PC-9 (cell line): ENCODE measurements at regions not wholly inside any gene's neighbourhood (a gene's known extent, or its start where the extent isn't known, plus 50 kb on each side); places are given as distances from the start of the nearest gene placed in this dataset.

Source experiments
- BruUV-seq: library from RNA; stranded (reverse); fragments of 400-500 nt; replicated peaks from 2 replicates; lab custom pipeline; 2021; lab: Mats Ljungman, UMichigan
- CTCF ChIA-PET: fragments of 300-600 bp; sonication (Branson Sonifier 250); formaldehyde crosslinking; loops from one replicate; lab custom pipeline; 2022; ENCODE audit warnings: antibody characterized with exemption; lab: Charles Lee
- POLR2A ChIA-PET: fragments of 300-600 bp; sonication (Branson Sonifier 250); formaldehyde crosslinking; loops from one replicate; lab custom pipeline; 2022; ENCODE audit warnings: antibody characterized with exemption; ENCODE audit not compliant: unreplicated experiment; lab: Charles Lee
- DNase-seq, 2 experiments: peaks; one replicate each; pipeline versions ENCODE4 v3.0.0 to v3.0.0-alpha.2; 2015 to 2022; ENCODE audit warnings: mixed read lengths in 1 of 2
- H2AFZ ChIP-seq: fragments of 200-600 bp; sonication (generic); 2 replicates; pipeline ENCODE4 v1.8.1; 2017; ENCODE audit warnings: antibody characterized with exemption
- H3F3A ChIP-seq: fragments of 200-600 bp; sonication (generic); 2 replicates; pipeline ENCODE4 v1.8.1; 2017; ENCODE audit warnings: antibody characterized with exemption, mild to moderate bottlenecking, low read depth; ENCODE audit not compliant: insufficient read depth
- H3K27ac ChIP-seq: fragments of 200-600 bp; sonication (generic); 2 replicates; pipeline ENCODE4 v1.6.1; 2016; ENCODE audit warnings: mixed run types
- H3K27me3 ChIP-seq: fragments of 200-600 bp; sonication (generic); 2 replicates; pipeline ENCODE4 v1.6.1; 2016; ENCODE audit warnings: low read depth, mixed run types; ENCODE audit not compliant: insufficient read depth
- H3K36me3 ChIP-seq: fragments of 200-600 bp; sonication (generic); 2 replicates; pipeline ENCODE4 v1.6.1; 2016; ENCODE audit warnings: low read depth, mixed run types
- H3K4me1 ChIP-seq: fragments of 200-600 bp; sonication (generic); replicated peaks from 2 replicates; pipeline ENCODE4 v1.6.1; 2016; ENCODE audit warnings: mixed run types; ENCODE audit not compliant: insufficient read depth
- H3K4me2 ChIP-seq: fragments of 200-600 bp; sonication (generic); 2 replicates; pipeline ENCODE4 v1.6.1; 2017; ENCODE audit warnings: mixed run types
- H3K4me3 ChIP-seq: fragments of 200-600 bp; sonication (generic); 2 replicates; pipeline ENCODE4 v1.6.1; 2016; ENCODE audit warnings: mixed run types
- H3K79me2 ChIP-seq: fragments of 200-600 bp; sonication (generic); 2 replicates; pipeline ENCODE4 v1.6.1; 2017; ENCODE audit warnings: low read depth, mixed run types
- H3K9me2 ChIP-seq: fragments of 200-600 bp; sonication (generic); 2 replicates; pipeline ENCODE4 v1.8.1; 2017; ENCODE audit warnings: mild to moderate bottlenecking; ENCODE audit not compliant: insufficient read depth
- H3K9me3 ChIP-seq: fragments of 200-600 bp; sonication (generic); 2 replicates; pipeline ENCODE4 v1.8.1; 2016; ENCODE audit warnings: low read depth; ENCODE audit not compliant: insufficient read depth
- H4K20me1 ChIP-seq: fragments of 200-600 bp; sonication (generic); 2 replicates; pipeline ENCODE4 v1.8.1; 2017; ENCODE audit not compliant: insufficient read depth
- CTCF ChIP-seq: fragments of 200-600 bp; sonication (generic); conservative IDR thresholded peaks from 2 replicates; pipeline ENCODE4 v1.6.1; 2017; ENCODE audit warnings: mixed run types, antibody characterized with exemption, mild to moderate bottlenecking, moderate library complexity
- EZH2 ChIP-seq: fragments of 200-600 bp; sonication (generic); IDR thresholded peaks from 2 replicates; pipeline ENCODE4 v1.8.0; 2017; ENCODE audit warnings: antibody characterized with exemption, low read depth
- intact Hi-C: fragments of 100-400 bp; cut with micrococcal nuclease; formaldehyde crosslinking; loops from one replicate; pipeline ENCODE4 v1.10.0; 2022; ENCODE audit not compliant: unreplicated experiment

DNA sequence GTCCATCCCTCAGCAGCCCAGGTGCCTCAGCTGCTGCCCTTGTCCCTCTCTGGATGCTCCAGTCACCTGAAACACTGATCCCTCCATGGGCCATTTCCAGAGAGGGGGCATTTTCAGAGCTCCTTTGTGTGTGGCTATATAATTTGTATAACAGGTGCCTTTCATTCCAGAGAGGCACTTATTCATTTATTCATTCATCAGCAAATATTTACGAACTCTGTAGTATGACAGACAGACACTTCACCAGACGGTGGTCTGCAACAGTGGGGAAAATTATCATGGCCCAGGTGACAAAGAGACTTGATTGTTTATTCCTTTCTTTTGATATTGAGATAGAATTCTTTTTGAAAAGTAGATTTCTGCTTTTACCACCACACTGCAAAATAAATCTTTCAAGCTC, 361.7 kb downstream of the TMEM182 start:
- Histone ChIP-seq H2AFZ (no peak overlapping the region), H3K9me2 (no peaks in the 10 kb centered on the region), H3K4me1 (no peaks in the 10 kb centered on the region), H3F3A (no peaks in the 10 kb centered on the region), H3K4me3 (no peak overlapping the region), H3K27me3 (no peaks in the 10 kb centered on the region; the same call in none of the 2 replicates), H4K20me1 (no peaks in the 10 kb centered on the region; the same call in 1 of the 2 replicates), H3K36me3 (no peaks in the 10 kb centered on the region), H3K79me2 (no peaks in the 10 kb centered on the region), H3K27ac (no peak overlapping the region), H3K4me2 (no peak overlapping the region), H3K9me3 (no peaks in the 10 kb centered on the region)
- POLR2A ChIA-PET = no interaction called here
- TF ChIP-seq EZH2 (no peak), CTCF (no peak)
- intact Hi-C loops = no loop called here
- no TSS peak for BruUV-seq
- CTCF ChIA-PET = no interaction called here
- no peak for DNase-seq

- intact Hi-C loops = no loop called here
- no peak overlapping the region for H2AFZ ChIP-seq
- no TSS peak for BruUV-seq
- no peaks in the 10 kb centered on the region for H3K4me1 ChIP-seq
- no peak overlapping the region for H3K27ac ChIP-seq
- no peak for DNase-seq
- no peak overlapping the region for H3K4me2 ChIP-seq
- no peaks in the 10 kb centered on the region for H3K9me3 ChIP-seq
- no peaks in the 10 kb centered on the region for H3K36me3 ChIP-seq
- TF ChIP-seq CTCF = no peak
- TF ChIP-seq EZH2 = no peak
- H3F3A ChIP-seq = no peaks in the 10 kb centered on the region
- no peaks in the 10 kb centered on the region for H3K9me2 ChIP-seq
- H4K20me1 ChIP-seq = no peaks in the 10 kb centered on the region; the same call in none of the 2 replicates
- POLR2A ChIA-PET = no interaction called here
- CTCF ChIA-PET = no interaction called here
- H3K27me3 ChIP-seq = no peaks in the 10 kb centered on the region; the same call in none of the 2 replicates
- no peaks in the 10 kb centered on the region for H3K79me2 ChIP-seq
- H3K4me3 ChIP-seq = no peak overlapping the region
These were observed 369.0 kb downstream of the TMEM182 start for GRCh38 chr2:103130857-103131256.

- Histone ChIP-seq H3F3A (no peaks in the 10 kb centered on the region), H3K4me3 (no peak overlapping the region), H3K4me2 (no peak overlapping the region), H2AFZ (no peak overlapping the region), H3K9me3 (no peaks in the 10 kb centered on the region), H3K4me1 (no peaks in the 10 kb centered on the region), H4K20me1 (no peaks in the 10 kb centered on the region; the same call in 1 of the 2 replicates), H3K27ac (no peak overlapping the region), H3K79me2 (no peaks in the 10 kb centered on the region), H3K27me3 (no peaks in the 10 kb centered on the region), H3K36me3 (no peaks in the 10 kb centered on the region), H3K9me2 (no peaks in the 10 kb centered on the region)
- TF ChIP-seq CTCF (no peak), EZH2 (no peak)
- ChIA-PET CTCF (no interaction called here), POLR2A (no interaction called here)
- DNase-seq = no peak
- intact Hi-C loops = no loop called here
- no TSS peak for BruUV-seq
These were observed 370.8 kb downstream of the TMEM182 start for GRCh38 chr2:103132536-103133217.
